ENCODE measurements at regions not wholly inside any gene's neighbourhood (a gene's known extent, or its start where the extent isn't known, plus 50 kb on each side); places are given as distances from the start of the nearest gene placed in this dataset.

- no peaks in the 10 kb centered on the region for H3K79me1 ChIP-seq (ENCODE audit: low read depth, low read length)
- H3K27ac ChIP-seq (replicated peaks; ENCODE audit: low read length), result no peak overlapping the region
- H2BK5ac ChIP-seq (ENCODE audit: low read length), result no peak overlapping the region
- no CpG with 5 or more reads among the region's 8 CpGs for WGBS, 2 donors (ENCODE audit: extremely low coverage in 2 of 2, insufficient read length in 2 of 2, insufficient replicate concordance in 1 of 2)
- no peak overlapping the region for H2BK12ac ChIP-seq (ENCODE audit: low read length)
- H4K91ac ChIP-seq (ENCODE audit: low read depth, low read length, poor library complexity), result no peak overlapping the region
- no peak overlapping the region for H2AFZ ChIP-seq (ENCODE audit: low read length)
- no peak overlapping the region for H3K14ac ChIP-seq (ENCODE audit: low read length)
- no peak overlapping the region for H2BK120ac ChIP-seq (ENCODE audit: low read depth, low read length)
- H2AK5ac ChIP-seq (ENCODE audit: low read depth, low read length), result no peak overlapping the region
- no peak overlapping the region for H3K4ac ChIP-seq (ENCODE audit: low read length)
- H3K18ac ChIP-seq (ENCODE audit: low read length), result no peak overlapping the region
- DNase-seq (ENCODE audit: low spot score), result no peak
- no peaks in the 10 kb centered on the region for H3K4me1 ChIP-seq (ENCODE audit: control insufficient read depth in 2 of 2, insufficient read depth in 1 of 2, low read depth in 1 of 2, low read length in 2 of 2)
- H2BK15ac ChIP-seq (ENCODE audit: low read length), result no peak overlapping the region
- no peak overlapping the region for H3K4me2 ChIP-seq (ENCODE audit: insufficient read depth, low read length, poor library complexity, severe bottlenecking)
- H4K8ac ChIP-seq (ENCODE audit: low read depth, low read length), result no peak overlapping the region
- H3K36me3 ChIP-seq (replicated peaks in 1 of 2; ENCODE audit: control insufficient read depth in 2 of 2, insufficient read depth in 2 of 2, low read length in 2 of 2), result no peaks in the 10 kb centered on the region
- H3K23ac ChIP-seq (ENCODE audit: low read depth, low read length, poor library complexity), result no peak overlapping the region
- no peak overlapping the region for H3K4me3 ChIP-seq (ENCODE audit: low read length in 2 of 2)
- peaks cover 0 to 8% (median 0%) of the 10 kb centered on the region in 3 experiments for H3K27me3 ChIP-seq (ENCODE audit: control insufficient read depth in 3 of 3, insufficient read depth in 3 of 3, low read depth in 1 of 3, low read length in 3 of 3)
- H3K9ac ChIP-seq (ENCODE audit: low read depth, low read length, poor library complexity), result no peak overlapping the region
- no peaks in the 10 kb centered on the region for H3K9me3 ChIP-seq (replicated peaks in 1 of 2; ENCODE audit: control insufficient read depth in 2 of 2, insufficient read depth in 1 of 2, low read depth in 1 of 2, low read length in 2 of 2)
These were observed 200.1 kb downstream of the GADD45G start for GRCh38 chr9:89804766-89805531.

GRCh38 chr9:89805571-89806292, 200.9 kb downstream of the GADD45G start:
- H3K9ac ChIP-seq (ENCODE audit: low read depth, low read length, poor library complexity), result no peak overlapping the region
- no peak overlapping the region for H4K91ac ChIP-seq (ENCODE audit: low read depth, low read length, poor library complexity)
- H2BK15ac ChIP-seq (ENCODE audit: low read length), result no peak overlapping the region
- no peak overlapping the region for H3K27ac ChIP-seq (replicated peaks; ENCODE audit: low read length)
- no peak overlapping the region for H3K4me3 ChIP-seq (ENCODE audit: low read length in 2 of 2)
- no peak overlapping the region for H2AFZ ChIP-seq (ENCODE audit: low read length)
- WGBS, 2 donors (ENCODE audit: extremely low coverage in 2 of 2, insufficient read length in 2 of 2, insufficient replicate concordance in 1 of 2), result no CpG with 5 or more reads among the region's 10 CpGs
- H3K14ac ChIP-seq (ENCODE audit: low read length), result no peak overlapping the region
- no peak overlapping the region for H2BK5ac ChIP-seq (ENCODE audit: low read length)
- no peak for DNase-seq (ENCODE audit: low spot score)
- no peak overlapping the region for H3K18ac ChIP-seq (ENCODE audit: low read length)
- H3K4me2 ChIP-seq (ENCODE audit: insufficient read depth, low read length, poor library complexity, severe bottlenecking), result no peak overlapping the region
- no peaks in the 10 kb centered on the region for H3K9me3 ChIP-seq (replicated peaks in 1 of 2; ENCODE audit: control insufficient read depth in 2 of 2, insufficient read depth in 1 of 2, low read depth in 1 of 2, low read length in 2 of 2)
- H4K8ac ChIP-seq (ENCODE audit: low read depth, low read length), result no peak overlapping the region
- H2BK12ac ChIP-seq (ENCODE audit: low read length), result peak overlapping the region; percentile 8
- no peak overlapping the region for H2AK5ac ChIP-seq (ENCODE audit: low read depth, low read length)
- no peak overlapping the region for H2BK120ac ChIP-seq (ENCODE audit: low read depth, low read length)
- peaks cover 0 to 8% (median 0%) of the 10 kb centered on the region in 3 experiments for H3K27me3 ChIP-seq (ENCODE audit: control insufficient read depth in 3 of 3, insufficient read depth in 3 of 3, low read depth in 1 of 3, low read length in 3 of 3)
- no peaks in the 10 kb centered on the region for H3K4me1 ChIP-seq (ENCODE audit: control insufficient read depth in 2 of 2, insufficient read depth in 1 of 2, low read depth in 1 of 2, low read length in 2 of 2)
- H3K36me3 ChIP-seq (replicated peaks in 1 of 2; ENCODE audit: control insufficient read depth in 2 of 2, insufficient read depth in 2 of 2, low read length in 2 of 2), result no peaks in the 10 kb centered on the region
- no peak overlapping the region for H3K23ac ChIP-seq (ENCODE audit: low read depth, low read length, poor library complexity)
- no peaks in the 10 kb centered on the region for H3K79me1 ChIP-seq (ENCODE audit: low read depth, low read length)
- H3K4ac ChIP-seq (ENCODE audit: low read length), result no peak overlapping the region

- Histone ChIP-seq H3K23ac (ENCODE audit: low read depth, low read length, poor library complexity) (no peak overlapping the region), H3K4me3 (ENCODE audit: low read length in 2 of 2) (no peak overlapping the region), H2BK120ac (ENCODE audit: low read depth, low read length) (no peak overlapping the region), H3K9ac (ENCODE audit: low read depth, low read length, poor library complexity) (no peak overlapping the region), H3K18ac (ENCODE audit: low read length) (no peak overlapping the region), H3K27ac (replicated peaks; ENCODE audit: low read length) (no peak overlapping the region), H3K14ac (ENCODE audit: low read length) (no peak overlapping the region), H4K91ac (ENCODE audit: low read depth, low read length, poor library complexity) (no peak overlapping the region), H3K4me2 (ENCODE audit: insufficient read depth, low read length, poor library complexity, severe bottlenecking) (no peak overlapping the region), H3K36me3 (replicated peaks in 1 of 2; ENCODE audit: control insufficient read depth in 2 of 2, insufficient read depth in 2 of 2, low read length in 2 of 2) (no peaks in the 10 kb centered on the region), H2AFZ (ENCODE audit: low read length) (no peak overlapping the region), H3K9me3 (replicated peaks in 1 of 2; ENCODE audit: control insufficient read depth in 2 of 2, insufficient read depth in 1 of 2, low read depth in 1 of 2, low read length in 2 of 2) (no peaks in the 10 kb centered on the region), H4K8ac (ENCODE audit: low read depth, low read length) (no peak overlapping the region), H2BK5ac (ENCODE audit: low read length) (no peak overlapping the region), H2AK5ac (ENCODE audit: low read depth, low read length) (no peak overlapping the region), H2BK15ac (ENCODE audit: low read length) (no peak overlapping the region), H3K4me1 (ENCODE audit: control insufficient read depth in 2 of 2, insufficient read depth in 1 of 2, low read depth in 1 of 2, low read length in 2 of 2) (no peaks in the 10 kb centered on the region), H3K27me3 (ENCODE audit: control insufficient read depth in 3 of 3, insufficient read depth in 3 of 3, low read depth in 1 of 3, low read length in 3 of 3) (peaks cover 0 to 8% (median 0%) of the 10 kb centered on the region in 3 experiments), H2BK12ac (ENCODE audit: low read length) (no peak overlapping the region), H3K4ac (ENCODE audit: low read length) (no peak overlapping the region), H3K79me1 (ENCODE audit: low read depth, low read length) (no peaks in the 10 kb centered on the region)
- DNase-seq (ENCODE audit: low spot score), result no peak
- WGBS, 2 donors (ENCODE audit: extremely low coverage in 2 of 2, insufficient read length in 2 of 2, insufficient replicate concordance in 1 of 2), result no CpG with 5 or more reads among the region's 4 CpGs
These were observed 201.7 kb downstream of the GADD45G start for GRCh38 chr9:89806371-89807100.

- Histone ChIP-seq H3K79me1 (ENCODE audit: low read depth, low read length) (no peaks in the 10 kb centered on the region), H4K8ac (ENCODE audit: low read depth, low read length) (no peak overlapping the region), H3K27me3 (ENCODE audit: control insufficient read depth in 3 of 3, insufficient read depth in 3 of 3, low read depth in 1 of 3, low read length in 3 of 3) (peaks cover 0 to 7% (median 0%) of the 10 kb centered on the region in 3 experiments), H3K4ac (ENCODE audit: low read length) (no peak overlapping the region), H2AK5ac (ENCODE audit: low read depth, low read length) (no peak overlapping the region), H3K23ac (ENCODE audit: low read depth, low read length, poor library complexity) (no peak overlapping the region), H3K4me2 (ENCODE audit: insufficient read depth, low read length, poor library complexity, severe bottlenecking) (no peak overlapping the region), H3K9ac (ENCODE audit: low read depth, low read length, poor library complexity) (no peak overlapping the region), H3K9me3 (replicated peaks in 1 of 2; ENCODE audit: control insufficient read depth in 2 of 2, insufficient read depth in 1 of 2, low read depth in 1 of 2, low read length in 2 of 2) (no peaks in the 10 kb centered on the region), H2AFZ (ENCODE audit: low read length) (no peak overlapping the region), H3K27ac (replicated peaks; ENCODE audit: low read length) (no peak overlapping the region), H3K36me3 (replicated peaks in 1 of 2; ENCODE audit: control insufficient read depth in 2 of 2, insufficient read depth in 2 of 2, low read length in 2 of 2) (no peaks in the 10 kb centered on the region), H2BK15ac (ENCODE audit: low read length) (no peak overlapping the region), H2BK120ac (ENCODE audit: low read depth, low read length) (no peak overlapping the region), H3K4me1 (ENCODE audit: control insufficient read depth in 2 of 2, insufficient read depth in 1 of 2, low read depth in 1 of 2, low read length in 2 of 2) (no peaks in the 10 kb centered on the region), H3K18ac (ENCODE audit: low read length) (no peak overlapping the region), H3K4me3 (ENCODE audit: low read length in 2 of 2) (no peak overlapping the region), H2BK5ac (ENCODE audit: low read length) (no peak overlapping the region), H3K14ac (ENCODE audit: low read length) (no peak overlapping the region), H4K91ac (ENCODE audit: low read depth, low read length, poor library complexity) (no peak overlapping the region), H2BK12ac (ENCODE audit: low read length) (no peak overlapping the region)
- no CpG with 5 or more reads among the region's 5 CpGs for WGBS, 2 donors (ENCODE audit: extremely low coverage in 2 of 2, insufficient read length in 2 of 2, insufficient replicate concordance in 1 of 2)
- DNase-seq (ENCODE audit: low spot score), result no peak
These were observed 202.2 kb downstream of the GADD45G start for GRCh38 chr9:89807101-89807395.

All from neuronal stem cell (in vitro differentiated cells).